ENCODE measurements at regions not wholly inside any gene's neighbourhood (a gene's known extent, or its start where the extent isn't known, plus 50 kb on each side); places are given as distances from the start of the nearest gene placed in this dataset.

DNA sequence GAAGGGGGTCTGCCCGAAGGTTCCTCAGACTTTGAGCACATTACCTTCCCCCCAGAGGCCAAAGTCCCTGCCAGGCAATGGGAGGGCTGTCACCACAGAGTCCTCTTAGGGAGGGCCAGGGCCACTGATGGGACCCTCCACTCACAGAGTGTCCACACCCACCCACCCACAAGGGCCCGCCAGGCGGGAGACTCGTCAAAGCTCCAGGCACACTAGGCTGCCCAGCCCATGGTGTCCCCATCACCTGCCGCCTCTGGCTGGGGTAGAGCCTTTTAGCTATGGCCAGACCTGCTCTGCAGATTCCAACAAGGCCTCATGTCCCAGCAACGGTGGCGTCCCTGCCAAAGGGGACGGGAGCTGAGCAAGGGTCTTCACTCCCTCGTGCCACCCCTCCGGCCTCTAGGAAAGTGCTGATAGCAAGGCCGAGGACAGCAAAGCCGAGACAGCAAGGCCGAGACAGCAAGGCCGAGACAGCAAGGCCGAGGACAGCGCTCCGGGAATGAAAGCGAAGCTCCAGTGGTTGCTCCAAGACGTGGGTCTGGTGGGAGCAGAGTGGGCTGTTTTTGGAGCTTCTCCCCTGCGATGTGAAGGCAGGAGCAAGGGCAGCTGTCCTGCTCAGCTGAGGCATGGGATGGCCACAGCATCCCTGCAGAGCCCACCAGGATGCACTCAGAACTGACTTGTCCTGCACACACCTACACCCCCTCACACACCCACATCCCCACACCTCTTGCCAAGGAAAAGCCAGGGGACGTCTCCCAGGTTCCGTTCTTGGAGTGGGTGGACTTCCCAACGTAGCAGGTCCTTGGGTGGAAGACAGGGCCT lies 123.4 kb downstream of the CRYAA start:
- Histone ChIP-seq H3K4me3 (no peak overlapping the region), H3K4me1 (no peaks in the 10 kb centered on the region), H3K27ac (no peak overlapping the region), H3K9me3 (peaks cover 0 to 27% (median 0%) of the 10 kb centered on the region in 3 donors), H3K36me3 (no peaks in the 10 kb centered on the region), H3K27me3 (peaks cover 40% of the 10 kb centered on the region)
- 80 to 100% methylated on average over 1 of the region's 23 CpGs for WGBS, 2 donors (ENCODE audit: low coverage in 1 of 2)
- TF ChIP-seq POLR2AphosphoS5 (IDR thresholded peaks at IDR 0.05), result no peak
- TF ChIP-seq, protein P1, sequence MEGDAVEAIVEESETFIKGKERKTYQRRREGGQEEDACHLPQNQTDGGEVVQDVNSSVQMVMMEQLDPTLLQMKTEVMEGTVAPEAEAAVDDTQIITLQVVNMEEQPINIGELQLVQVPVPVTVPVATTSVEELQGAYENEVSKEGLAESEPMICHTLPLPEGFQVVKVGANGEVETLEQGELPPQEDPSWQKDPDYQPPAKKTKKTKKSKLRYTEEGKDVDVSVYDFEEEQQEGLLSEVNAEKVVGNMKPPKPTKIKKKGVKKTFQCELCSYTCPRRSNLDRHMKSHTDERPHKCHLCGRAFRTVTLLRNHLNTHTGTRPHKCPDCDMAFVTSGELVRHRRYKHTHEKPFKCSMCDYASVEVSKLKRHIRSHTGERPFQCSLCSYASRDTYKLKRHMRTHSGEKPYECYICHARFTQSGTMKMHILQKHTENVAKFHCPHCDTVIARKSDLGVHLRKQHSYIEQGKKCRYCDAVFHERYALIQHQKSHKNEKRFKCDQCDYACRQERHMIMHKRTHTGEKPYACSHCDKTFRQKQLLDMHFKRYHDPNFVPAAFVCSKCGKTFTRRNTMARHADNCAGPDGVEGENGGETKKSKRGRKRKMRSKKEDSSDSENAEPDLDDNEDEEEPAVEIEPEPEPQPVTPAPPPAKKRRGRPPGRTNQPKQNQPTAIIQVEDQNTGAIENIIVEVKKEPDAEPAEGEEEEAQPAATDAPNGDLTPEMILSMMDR (IDR thresholded peaks at IDR 0.05), result no peak
- TF ChIP-seq POLR2A (IDR thresholded peaks at IDR 0.05), result no peak
- TF ChIP-seq EP300 (IDR thresholded peaks at IDR 0.05), result no peak
- no peak for ATAC-seq

DNA sequence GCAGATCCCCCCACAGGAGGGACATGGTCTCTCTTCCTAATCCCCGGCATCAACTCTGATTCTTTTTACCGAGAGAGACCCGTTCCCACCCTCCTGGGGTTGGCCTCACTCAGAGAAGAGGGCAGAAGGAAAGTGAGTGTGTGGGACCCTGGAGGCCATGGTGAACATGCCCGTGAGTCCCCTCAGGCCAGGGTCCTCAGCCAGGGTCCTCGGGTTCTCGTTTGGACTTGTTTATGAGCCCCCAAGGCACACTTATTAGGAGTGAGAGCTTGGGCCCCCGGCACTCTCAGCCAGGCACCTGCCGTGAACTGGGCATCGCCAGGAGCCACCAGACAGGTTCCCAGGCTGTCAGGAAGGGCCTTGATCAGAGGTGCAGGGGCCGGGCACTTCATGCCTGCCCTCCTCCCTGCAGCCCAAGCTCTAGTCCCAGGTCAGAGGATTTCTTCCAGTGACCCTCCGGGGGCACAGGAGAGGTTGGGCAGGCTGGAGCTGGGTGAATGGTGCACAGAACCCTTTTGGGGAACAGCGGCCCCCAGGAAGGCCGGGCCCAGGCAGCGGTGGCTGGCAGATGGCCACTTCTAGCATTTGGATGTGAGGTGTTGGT lies 122.6 kb downstream of the CRYAA start:
- H3K27ac ChIP-seq, result no peak overlapping the region
- no peak for ATAC-seq
- peaks cover 33% of the 10 kb centered on the region for H3K27me3 ChIP-seq
- no CpG with 5 or more reads among the region's 14 CpGs for WGBS, 2 donors (ENCODE audit: low coverage in 1 of 2)
- H3K9me3 ChIP-seq, result peaks cover 0 to 27% (median 0%) of the 10 kb centered on the region in 3 donors
- no peaks in the 10 kb centered on the region for H3K36me3 ChIP-seq
- no peak overlapping the region for H3K4me3 ChIP-seq
- no peaks in the 10 kb centered on the region for H3K4me1 ChIP-seq
- TF ChIP-seq POLR2A (IDR thresholded peaks at IDR 0.05), result no peak
- TF ChIP-seq EP300 (IDR thresholded peaks at IDR 0.05), result no peak
- no peak for TF ChIP-seq POLR2AphosphoS5 (IDR thresholded peaks at IDR 0.05)
- TF ChIP-seq, protein P1 (IDR thresholded peaks at IDR 0.05), result no peak

DNA sequence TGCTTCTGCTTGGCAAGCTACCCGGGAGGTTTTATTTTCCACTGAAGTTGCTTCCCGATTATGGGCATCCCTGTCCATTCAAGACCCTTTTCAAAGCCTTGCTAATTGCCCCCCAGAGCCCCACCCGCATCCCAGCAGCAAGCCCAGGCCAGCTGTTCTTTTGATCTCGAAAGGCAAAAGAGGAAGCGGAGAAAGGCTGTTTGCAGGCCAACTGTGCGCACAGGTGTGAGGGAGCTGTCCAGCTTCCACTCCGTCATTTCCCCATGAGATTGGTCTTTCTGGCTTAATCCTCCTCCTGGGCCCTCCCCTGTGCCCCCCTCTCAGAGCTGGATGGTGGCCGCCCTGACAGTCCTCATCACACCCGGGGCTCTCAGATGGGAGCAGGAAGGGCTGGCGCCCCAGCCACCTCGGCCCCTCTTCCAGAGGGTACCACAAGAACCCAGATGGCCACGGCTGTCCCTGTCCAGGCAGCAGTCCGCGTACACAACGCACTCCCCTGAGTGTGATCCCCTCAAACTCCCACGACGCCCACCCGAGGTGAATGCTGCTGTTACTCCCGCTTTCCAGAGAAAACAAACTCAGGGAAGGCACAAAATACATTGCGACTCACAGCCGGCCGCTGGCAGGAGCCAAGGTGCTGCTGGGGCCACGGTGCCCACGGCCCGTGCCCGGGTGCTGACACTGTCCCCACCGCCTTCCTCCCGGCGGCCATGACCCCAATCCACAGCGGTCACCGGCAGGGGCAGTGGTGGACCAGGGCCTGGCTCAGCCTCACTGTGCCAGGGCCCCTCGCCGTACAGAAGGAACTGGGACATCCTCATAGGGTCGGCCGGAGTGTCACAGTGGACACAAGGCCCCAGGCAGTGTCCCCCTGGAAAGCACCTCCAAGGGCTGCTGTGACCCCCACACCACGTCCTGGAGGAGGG lies 121.9 kb downstream of the CRYAA start:
- TF ChIP-seq, protein P1 (IDR thresholded peaks at IDR 0.05), result no peak
- TF ChIP-seq POLR2AphosphoS5 (IDR thresholded peaks at IDR 0.05) (no peak), POLR2A (IDR thresholded peaks at IDR 0.05) (no peak), EP300 (IDR thresholded peaks at IDR 0.05) (no peak)
- Histone ChIP-seq H3K27ac (no peak overlapping the region), H3K4me3 (no peak overlapping the region), H3K4me1 (no peaks in the 10 kb centered on the region), H3K27me3 (peaks cover 25% of the 10 kb centered on the region), H3K36me3 (no peaks in the 10 kb centered on the region), H3K9me3 (peaks cover 0 to 20% (median 0%) of the 10 kb centered on the region in 3 donors)
- ATAC-seq, result no peak
- 23 to 33% methylated on average over 1 to 5 of the region's 36 CpGs for WGBS, 2 donors (ENCODE audit: low coverage in 1 of 2)

DNA sequence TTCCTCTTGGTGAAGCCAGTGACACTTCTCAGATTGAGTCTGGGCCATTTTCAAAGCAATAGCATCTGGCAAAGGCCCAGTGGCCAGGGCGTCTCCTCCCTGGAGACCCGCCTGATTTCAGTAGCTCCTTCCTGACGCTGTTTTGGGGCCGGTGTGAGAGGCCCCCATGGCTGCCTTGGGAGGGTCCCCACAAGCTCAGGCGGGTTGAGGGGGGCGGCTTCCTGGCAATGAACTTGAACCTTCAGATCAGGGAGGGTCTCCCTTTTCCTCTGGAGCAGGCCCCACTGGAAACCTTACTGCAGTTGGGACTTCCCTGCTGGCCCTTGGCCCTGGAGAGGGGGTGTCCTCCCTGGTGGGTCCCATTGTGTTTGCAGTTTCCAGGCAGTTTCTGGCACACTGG lies 121.2 kb downstream of the CRYAA start:
- H3K9me3 ChIP-seq, result peaks cover 0 to 13% (median 0%) of the 10 kb centered on the region in 3 donors
- no peaks in the 10 kb centered on the region for H3K4me1 ChIP-seq
- WGBS, 2 donors (ENCODE audit: low coverage in 1 of 2), result 100% methylated on average over 1 of the region's 6 CpGs; no CpG with 5 or more reads in 1 of the 2 donors
- H3K27ac ChIP-seq, result no peak overlapping the region
- no peak overlapping the region for H3K4me3 ChIP-seq
- TF ChIP-seq, protein P1 (IDR thresholded peaks at IDR 0.05), result no peak
- TF ChIP-seq POLR2AphosphoS5 (IDR thresholded peaks at IDR 0.05) (no peak), POLR2A (IDR thresholded peaks at IDR 0.05) (no peak), EP300 (IDR thresholded peaks at IDR 0.05) (no peak)
- no peaks in the 10 kb centered on the region for H3K36me3 ChIP-seq
- H3K27me3 ChIP-seq, result peaks cover 18% of the 10 kb centered on the region
- ATAC-seq, result no peak
